ENCODE measurements at regions not wholly inside any gene's neighbourhood (a gene's known extent, or its start where the extent isn't known, plus 50 kb on each side); places are given as distances from the start of the nearest gene placed in this dataset.

DNA sequence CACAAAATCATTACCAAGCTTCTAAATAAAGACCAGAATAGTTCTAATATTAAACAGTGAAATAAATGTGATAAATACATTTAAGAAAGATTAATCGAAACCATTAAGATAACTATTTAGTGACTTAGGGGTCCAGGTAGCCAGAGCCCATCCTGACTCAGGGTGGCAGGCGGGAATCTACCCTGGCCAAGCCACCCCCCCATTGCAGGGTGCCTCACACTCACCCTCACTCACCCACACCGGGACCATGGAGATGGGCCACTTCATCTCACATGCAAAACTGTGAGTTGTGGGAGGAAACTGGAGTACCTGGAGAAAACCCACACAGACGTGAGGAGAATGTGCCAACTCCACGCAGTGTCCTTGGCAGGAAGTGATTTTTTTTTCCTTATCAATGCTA lies 237.6 kb upstream of the HAND2 start:
- Mint-ChIP-seq H3K36me3 (ENCODE audit: low read depth) (no peaks in the 10 kb centered on the region), H3K27me3 (ENCODE audit: insufficient read depth) (no peaks in the 10 kb centered on the region), H3K27ac (no peak overlapping the region), H3K4me1 (ENCODE audit: low read depth) (no peaks in the 10 kb centered on the region), H3K9me3 (peaks cover 2% of the 10 kb centered on the region), H3K4me3 (no peak overlapping the region)
- DNase-seq (ENCODE audit: low spot score), result no peak
- intact Hi-C loops (cut with micrococcal nuclease), result no loop called here

DNA sequence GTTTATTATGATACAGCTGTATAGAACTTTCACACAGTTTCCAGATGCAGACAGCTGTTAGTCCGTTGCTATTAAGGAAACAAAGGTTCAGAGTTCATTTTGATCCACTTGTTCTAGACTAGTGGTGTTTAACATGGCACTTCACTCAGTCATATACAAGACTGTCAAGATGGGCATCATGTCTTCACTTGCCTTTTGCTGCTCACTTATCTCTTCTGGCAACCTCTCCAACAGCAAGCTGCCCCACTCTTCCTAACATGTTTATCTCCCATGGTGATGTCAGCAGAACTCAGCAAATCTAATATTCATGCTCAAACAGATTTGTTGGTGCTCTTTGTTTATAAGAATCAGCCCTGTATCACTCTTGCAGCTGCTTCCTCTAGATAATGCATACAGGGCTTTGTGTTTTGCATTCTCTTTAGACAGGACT lies 236.2 kb upstream of the HAND2 start:
- no peak for DNase-seq (ENCODE audit: low spot score)
- intact Hi-C loops (cut with micrococcal nuclease), result no loop called here
- no peaks in the 10 kb centered on the region for H3K4me1 Mint-ChIP-seq (ENCODE audit: low read depth)
- H3K4me3 Mint-ChIP-seq, result no peak overlapping the region
- no peaks in the 10 kb centered on the region for H3K36me3 Mint-ChIP-seq (ENCODE audit: low read depth)
- H3K27me3 Mint-ChIP-seq (ENCODE audit: insufficient read depth), result no peaks in the 10 kb centered on the region
- no peak overlapping the region for H3K27ac Mint-ChIP-seq
- peaks cover 2% of the 10 kb centered on the region for H3K9me3 Mint-ChIP-seq

- H3K27me3 Mint-ChIP-seq (ENCODE audit: insufficient read depth), result no peaks in the 10 kb centered on the region
These were observed 235.7 kb upstream of the HAND2 start for GRCh38 chr4:173765751-173766150.

DNA sequence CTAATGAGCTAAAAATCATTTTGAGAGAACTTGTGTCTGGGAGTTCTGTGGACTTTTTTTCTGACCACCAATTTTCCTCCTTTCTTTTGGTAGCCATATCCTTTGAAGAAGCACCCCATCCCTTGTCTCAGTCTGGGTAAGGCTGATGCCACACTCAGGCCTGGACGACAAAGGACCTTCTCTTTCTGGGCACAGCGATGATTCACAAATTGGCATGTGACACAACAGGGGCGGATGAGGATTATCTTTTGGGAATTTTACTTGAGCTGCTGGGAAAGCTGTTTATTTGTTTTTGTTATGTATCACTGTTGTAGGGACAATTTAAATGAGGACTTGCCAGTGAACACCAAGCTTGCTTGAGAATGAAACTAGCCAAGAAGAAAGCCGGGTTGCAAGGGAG lies 233.4 kb upstream of the HAND2 start:
- H3K9me3 Mint-ChIP-seq, result peaks cover 2% of the 10 kb centered on the region
- intact Hi-C loops (cut with micrococcal nuclease), result no loop called here
- no peaks in the 10 kb centered on the region for H3K4me1 Mint-ChIP-seq (ENCODE audit: low read depth)
- no peaks in the 10 kb centered on the region for H3K36me3 Mint-ChIP-seq (ENCODE audit: low read depth)
- no peak for DNase-seq (ENCODE audit: low spot score)
- no peak overlapping the region for H3K27ac Mint-ChIP-seq
- no peaks in the 10 kb centered on the region for H3K27me3 Mint-ChIP-seq (ENCODE audit: insufficient read depth)
- no peak overlapping the region for H3K4me3 Mint-ChIP-seq

More at GRCh38 chr4:173765751-173766150, 235.7 kb upstream of the HAND2 start:
- Mint-ChIP-seq H3K36me3 (ENCODE audit: low read depth) (no peaks in the 10 kb centered on the region), H3K27ac (no peak overlapping the region), H3K9me3 (peaks cover 2% of the 10 kb centered on the region), H3K4me1 (ENCODE audit: low read depth) (no peaks in the 10 kb centered on the region), H3K4me3 (no peak overlapping the region)
- intact Hi-C loops (cut with micrococcal nuclease), result no loop called here
- DNase-seq (ENCODE audit: low spot score), result no peak

DNA sequence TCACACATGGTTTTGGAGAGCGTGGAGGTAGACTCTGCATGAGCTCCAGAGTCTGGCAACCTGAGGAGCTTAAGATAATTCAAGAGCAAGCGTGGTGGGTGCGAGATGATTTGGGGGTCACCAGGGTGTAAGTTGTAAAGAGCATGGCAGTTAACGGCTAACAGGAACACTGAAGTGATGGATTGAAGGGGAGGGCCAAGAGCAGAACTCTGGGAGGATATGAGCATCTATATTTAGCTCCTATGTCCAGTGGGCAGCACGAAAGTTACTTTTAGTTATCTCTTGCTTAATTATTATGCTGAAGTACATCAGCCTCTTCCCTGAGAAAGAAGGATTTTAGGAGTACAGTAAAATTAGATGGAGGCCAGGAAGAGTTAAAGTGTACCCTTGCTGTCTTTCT lies 231.9 kb upstream of the HAND2 start:
- Mint-ChIP-seq H3K27me3 (ENCODE audit: insufficient read depth) (no peaks in the 10 kb centered on the region), H3K4me3 (no peak overlapping the region), H3K9me3 (no peaks in the 10 kb centered on the region), H3K36me3 (ENCODE audit: low read depth) (no peaks in the 10 kb centered on the region), H3K27ac (no peak overlapping the region), H3K4me1 (ENCODE audit: low read depth) (no peaks in the 10 kb centered on the region)
- no peak for DNase-seq (ENCODE audit: low spot score)
- intact Hi-C loops (cut with micrococcal nuclease), result no loop called here

DNA sequence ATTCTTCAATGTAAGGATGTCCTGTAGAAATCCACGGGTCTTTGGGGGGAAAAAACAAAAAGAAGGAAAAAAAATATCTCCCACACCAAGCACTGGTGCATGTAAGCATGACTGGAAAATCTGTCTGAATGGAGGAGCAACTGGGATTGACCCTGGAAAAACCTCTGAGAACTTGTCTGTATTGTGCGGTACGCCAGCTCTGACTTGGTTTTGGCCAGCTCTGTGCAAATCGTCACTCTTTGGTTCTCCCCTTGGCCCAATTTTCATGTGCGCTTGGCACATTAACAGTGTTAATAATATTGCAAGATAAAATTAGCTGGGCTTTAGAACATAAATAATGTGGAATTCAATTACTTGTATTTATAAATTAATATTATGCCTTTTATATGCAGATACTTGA lies 231.2 kb upstream of the HAND2 start:
- DNase-seq (ENCODE audit: low spot score), result no peak
- Mint-ChIP-seq H3K9me3 (no peaks in the 10 kb centered on the region), H3K27me3 (ENCODE audit: insufficient read depth) (no peaks in the 10 kb centered on the region), H3K36me3 (ENCODE audit: low read depth) (no peaks in the 10 kb centered on the region), H3K27ac (no peak overlapping the region), H3K4me3 (no peak overlapping the region), H3K4me1 (ENCODE audit: low read depth) (no peaks in the 10 kb centered on the region)
- intact Hi-C loops (cut with micrococcal nuclease), result no loop called here

- Mint-ChIP-seq H3K27me3 (ENCODE audit: insufficient read depth) (no peaks in the 10 kb centered on the region), H3K27ac (no peak overlapping the region), H3K4me1 (ENCODE audit: low read depth) (no peaks in the 10 kb centered on the region), H3K36me3 (ENCODE audit: low read depth) (no peaks in the 10 kb centered on the region), H3K9me3 (no peaks in the 10 kb centered on the region), H3K4me3 (no peak overlapping the region)
- intact Hi-C loops (cut with micrococcal nuclease), result no loop called here
- no peak for DNase-seq (ENCODE audit: low spot score)
These were observed 228.1 kb upstream of the HAND2 start for GRCh38 chr4:173758132-173758531.

- Mint-ChIP-seq H3K36me3 (ENCODE audit: low read depth) (no peaks in the 10 kb centered on the region), H3K9me3 (no peaks in the 10 kb centered on the region), H3K27ac (no peak overlapping the region), H3K4me3 (no peak overlapping the region), H3K27me3 (ENCODE audit: insufficient read depth) (no peaks in the 10 kb centered on the region), H3K4me1 (ENCODE audit: low read depth) (no peaks in the 10 kb centered on the region)
- intact Hi-C loops (cut with micrococcal nuclease), result no loop called here
- DNase-seq (ENCODE audit: low spot score), result no peak
These were observed 223.4 kb upstream of the HAND2 start for GRCh38 chr4:173753408-173753807.

DNA sequence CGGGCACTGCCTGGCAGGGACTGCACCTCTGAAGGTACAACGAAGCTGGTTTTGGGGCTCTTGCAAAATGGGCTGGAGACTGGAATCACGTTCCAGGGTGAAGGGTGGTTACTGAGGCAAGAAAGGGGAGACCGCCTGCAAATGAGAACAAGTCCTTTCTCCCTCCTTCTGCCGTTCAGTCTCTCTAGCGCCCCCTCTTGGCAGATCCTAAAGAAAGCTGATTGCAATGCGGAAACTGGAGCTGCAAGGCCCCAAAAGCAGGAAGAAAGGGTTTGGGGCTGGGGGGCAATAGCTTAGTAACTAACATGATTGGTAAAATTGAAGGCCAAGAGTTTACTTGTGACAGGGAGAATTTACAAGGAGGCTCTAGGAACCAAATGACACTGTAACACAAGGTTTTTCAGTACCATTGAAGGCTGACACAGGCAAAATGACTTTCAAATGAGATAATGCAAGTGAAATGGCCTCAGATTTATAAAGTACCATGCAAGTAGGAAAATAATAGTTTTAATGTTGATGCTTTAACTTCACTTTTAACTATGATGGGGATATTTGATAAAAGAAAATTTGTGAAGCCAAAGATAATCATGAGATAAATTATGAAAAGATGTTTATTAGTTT lies 222.7 kb upstream of the HAND2 start:
- no peaks in the 10 kb centered on the region for H3K36me3 Mint-ChIP-seq (ENCODE audit: low read depth)
- H3K27me3 Mint-ChIP-seq (ENCODE audit: insufficient read depth), result no peaks in the 10 kb centered on the region
- H3K4me1 Mint-ChIP-seq (ENCODE audit: low read depth), result no peaks in the 10 kb centered on the region
- no peak for DNase-seq (ENCODE audit: low spot score)
- no peak overlapping the region for H3K27ac Mint-ChIP-seq
- no peaks in the 10 kb centered on the region for H3K9me3 Mint-ChIP-seq
- H3K4me3 Mint-ChIP-seq, result no peak overlapping the region
- intact Hi-C loops (cut with micrococcal nuclease), result no loop called here

DNA sequence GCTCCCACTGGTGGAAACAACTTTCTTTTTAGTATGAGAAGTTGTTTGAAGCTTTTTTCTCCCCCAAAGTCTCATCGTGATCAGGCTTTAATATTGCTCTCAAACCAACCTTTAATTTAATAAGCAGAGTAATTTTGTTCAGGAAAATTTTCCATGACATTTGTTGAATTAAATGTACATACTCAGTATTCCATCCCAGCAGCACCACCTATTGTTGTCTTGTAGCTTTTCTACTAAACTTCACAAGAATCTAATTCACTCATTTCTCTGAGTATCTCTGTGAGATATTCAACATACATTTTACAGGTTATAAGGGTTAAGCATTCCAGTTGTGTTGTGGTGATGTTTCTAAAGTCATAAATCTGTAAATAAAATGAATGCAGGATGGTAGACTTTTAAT lies 218.3 kb upstream of the HAND2 start:
- Mint-ChIP-seq H3K27me3 (ENCODE audit: insufficient read depth) (no peaks in the 10 kb centered on the region), H3K4me1 (ENCODE audit: low read depth) (no peaks in the 10 kb centered on the region), H3K4me3 (no peak overlapping the region), H3K27ac (no peak overlapping the region), H3K36me3 (ENCODE audit: low read depth) (no peaks in the 10 kb centered on the region), H3K9me3 (no peaks in the 10 kb centered on the region)
- no peak for DNase-seq (ENCODE audit: low spot score)
- intact Hi-C loops (cut with micrococcal nuclease), result no loop called here

GRCh38 chr4:173747537-173748257 lies 217.7 kb upstream of the HAND2 start:
- intact Hi-C loops (cut with micrococcal nuclease), result no loop called here
- Mint-ChIP-seq H3K27me3 (ENCODE audit: insufficient read depth) (no peaks in the 10 kb centered on the region), H3K27ac (no peak overlapping the region), H3K36me3 (ENCODE audit: low read depth) (no peaks in the 10 kb centered on the region), H3K9me3 (no peaks in the 10 kb centered on the region), H3K4me3 (no peak overlapping the region), H3K4me1 (ENCODE audit: low read depth) (no peaks in the 10 kb centered on the region)
- no peak for DNase-seq (ENCODE audit: low spot score)

GRCh38 chr4:173746424-173746823 lies 216.4 kb upstream of the HAND2 start:
- H3K4me1 Mint-ChIP-seq (ENCODE audit: low read depth), result no peaks in the 10 kb centered on the region
- no peaks in the 10 kb centered on the region for H3K27me3 Mint-ChIP-seq (ENCODE audit: insufficient read depth)
- DNase-seq (ENCODE audit: low spot score), result no peak
- no peaks in the 10 kb centered on the region for H3K36me3 Mint-ChIP-seq (ENCODE audit: low read depth)
- H3K9me3 Mint-ChIP-seq, result no peaks in the 10 kb centered on the region
- no peak overlapping the region for H3K27ac Mint-ChIP-seq
- intact Hi-C loops (cut with micrococcal nuclease), result no loop called here
- H3K4me3 Mint-ChIP-seq, result no peak overlapping the region

DNA sequence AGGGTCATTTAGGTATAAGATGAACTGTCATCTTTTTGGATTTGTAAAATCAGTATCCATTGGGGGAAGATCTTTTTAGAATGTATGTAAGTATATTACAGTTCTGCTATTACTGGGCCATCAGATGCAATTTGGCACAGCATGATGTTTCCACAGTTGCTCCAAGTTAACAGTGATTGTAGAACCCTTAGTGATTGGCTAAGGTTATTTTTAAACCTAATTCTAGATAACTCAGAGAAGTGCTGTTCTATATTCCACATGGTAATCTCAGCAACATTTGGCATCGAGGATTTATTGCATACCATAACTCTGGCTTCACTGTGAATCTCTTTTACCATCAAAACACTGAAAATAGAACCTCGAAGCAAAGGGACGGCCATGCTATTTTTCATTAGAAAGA lies 215.7 kb upstream of the HAND2 start:
- no peaks in the 10 kb centered on the region for H3K4me1 Mint-ChIP-seq (ENCODE audit: low read depth)
- H3K27me3 Mint-ChIP-seq (ENCODE audit: insufficient read depth), result no peaks in the 10 kb centered on the region
- intact Hi-C loops (cut with micrococcal nuclease), result no loop called here
- H3K4me3 Mint-ChIP-seq, result no peak overlapping the region
- no peak overlapping the region for H3K27ac Mint-ChIP-seq
- H3K36me3 Mint-ChIP-seq (ENCODE audit: low read depth), result no peaks in the 10 kb centered on the region
- H3K9me3 Mint-ChIP-seq, result no peaks in the 10 kb centered on the region
- DNase-seq (ENCODE audit: low spot score), result no peak

DNA sequence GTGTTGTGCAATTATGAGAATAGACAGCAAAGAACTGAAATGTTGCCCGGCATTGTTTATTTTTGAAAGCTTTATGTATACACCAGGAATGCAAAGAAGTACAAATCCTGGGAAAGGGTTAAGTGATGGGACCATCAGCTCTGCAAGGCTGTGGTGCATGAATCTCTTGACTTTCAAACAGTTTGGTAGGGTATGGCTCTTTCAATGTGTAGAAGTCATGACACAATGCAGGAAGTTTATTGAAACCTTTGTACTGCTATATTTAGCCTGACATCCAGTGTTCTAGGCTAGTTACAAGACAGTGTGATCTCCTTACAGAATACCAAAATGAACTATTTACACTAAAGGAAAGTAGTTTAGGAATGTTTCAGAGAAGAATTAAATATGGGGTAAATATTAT lies 206.8 kb upstream of the HAND2 start:
- Mint-ChIP-seq H3K4me3 (no peak overlapping the region), H3K36me3 (ENCODE audit: low read depth) (no peaks in the 10 kb centered on the region), H3K4me1 (ENCODE audit: low read depth) (no peaks in the 10 kb centered on the region), H3K27ac (no peak overlapping the region), H3K27me3 (ENCODE audit: insufficient read depth) (no peaks in the 10 kb centered on the region), H3K9me3 (no peaks in the 10 kb centered on the region)
- intact Hi-C loops (cut with micrococcal nuclease), result no loop called here
- DNase-seq (ENCODE audit: low spot score), result no peak
